GM12878 (cell line): ENCODE measurements at regions not wholly inside any gene's neighbourhood (a gene's known extent, or its start where the extent isn't known, plus 50 kb on each side); places are given as distances from the start of the nearest gene placed in this dataset.
A peak's percentile ranks its signal among the peaks of the same experiment; 100 is the strongest.

Experiments used
- BCL11A ChIP-seq: IDR thresholded peaks from 2 replicates; pipeline ENCODE4 v1.6.1; 2011; ENCODE audit warnings: low read depth, low read length
- BCL3 ChIP-seq: IDR thresholded peaks from 2 replicates; pipeline ENCODE4 v1.6.1; 2011; ENCODE audit warnings: borderline replicate concordance, low read depth, mild to moderate bottlenecking, moderate library complexity, low read length; ENCODE audit not compliant: insufficient read depth, poor library complexity, severe bottlenecking
- BRCA1 ChIP-seq: IDR thresholded peaks from 2 replicates; pipeline ENCODE4 v1.6.1; 2011; ENCODE audit warnings: low read depth, low read length, improper control_type of control experiment
- CBX5 ChIP-seq: sonication (generic); IDR thresholded peaks from 2 replicates; pipeline ENCODE4 v1.6.1; 2016; ENCODE audit warnings: low read depth, moderate library complexity, mild to moderate bottlenecking, inconsistent platforms
- EGR1 ChIP-seq, 2 experiments: IDR thresholded peaks; 1 replicate in 1 of 2; 2 replicates in 1 of 2; pipeline ENCODE4 v1.6.1; 2011 to 2012; ENCODE audit warnings: low read depth in 2 of 2, low read length in 2 of 2, borderline replicate concordance in 1 of 2, mild to moderate bottlenecking in 1 of 2, moderate library complexity in 1 of 2
- ELK1 ChIP-seq: IDR thresholded peaks from 2 replicates; pipeline ENCODE4 v1.6.1; 2012; ENCODE audit warnings: low read depth, low read length, improper control_type of control experiment
- EP300 ChIP-seq, 2 experiments: fragments of 150-350 bp in 1 of 2; IDR thresholded peaks; 2 replicates each; pipeline ENCODE4 v1.6.1; 2011 to 2012; ENCODE audit warnings: low read depth in 2 of 2, low read length in 2 of 2, borderline replicate concordance in 1 of 2, improper control_type of control experiment in 1 of 2, inconsistent platforms in 1 of 2; ENCODE audit not compliant: control insufficient read depth in 1 of 2
- IKZF2 ChIP-seq, 2 experiments: fragments of 450-650 bp; IDR thresholded peaks; 2 replicates each; pipeline ENCODE4 v1.6.1; 2017; ENCODE audit warnings: mild to moderate bottlenecking in 2 of 2, moderate library complexity in 2 of 2
- IRF5 ChIP-seq: fragments of 450-650 bp; IDR thresholded peaks from 2 replicates; pipeline ENCODE4 v1.6.1; 2017; ENCODE audit warnings: borderline replicate concordance
- MAX ChIP-seq: IDR thresholded peaks from 2 replicates; pipeline ENCODE4 v1.6.1; 2012; ENCODE audit warnings: low read depth, low read length, improper control_type of control experiment
- MEF2B ChIP-seq: fragments of 450-650 bp; IDR thresholded peaks from 2 replicates; pipeline ENCODE4 v1.6.1; 2018; ENCODE audit warnings: mild to moderate bottlenecking, moderate library complexity; ENCODE audit not compliant: partially characterized antibody, poor library complexity, severe bottlenecking
- NFIC ChIP-seq: IDR thresholded peaks from 2 replicates; pipeline ENCODE4 v1.6.1; 2012; ENCODE audit warnings: low read depth, mild to moderate bottlenecking, inconsistent platforms, low read length, moderate library complexity
- NR2F1 ChIP-seq: fragments of 450-650 bp; conservative IDR thresholded peaks from 2 replicates; pipeline ENCODE4 v1.6.1; 2017; ENCODE audit warnings: mild to moderate bottlenecking
- SIN3A ChIP-seq: IDR thresholded peaks from 2 replicates; pipeline ENCODE4 v1.6.1; 2012; ENCODE audit warnings: low read depth, low read length, improper control_type of control experiment
- YY1 ChIP-seq: IDR thresholded peaks from 2 replicates; pipeline ENCODE4 v1.6.1; 2011; ENCODE audit warnings: low read depth, mild to moderate bottlenecking, low read length
- ZBTB4 ChIP-seq: fragments of 450-650 bp; formaldehyde crosslinking; IDR thresholded peaks from 2 replicates; pipeline ENCODE4 v1.4.0; 2022; ENCODE audit warnings: mild to moderate bottlenecking, moderate library complexity
- ZNF24 ChIP-seq: fragments of 450-650 bp; IDR thresholded peaks from 2 replicates; pipeline ENCODE4 v1.6.1; 2017; ENCODE audit warnings: antibody characterized with exemption, mild to moderate bottlenecking
- ZNF274 ChIP-seq: IDR thresholded peaks from one replicate; pipeline ENCODE4 v1.8.0; 2011; ENCODE audit not compliant: insufficient read length, insufficient read depth
- ZNF687 ChIP-seq: fragments of 450-650 bp; IDR thresholded peaks from 2 replicates; pipeline ENCODE4 v1.6.1; 2017; ENCODE audit warnings: mild to moderate bottlenecking, moderate library complexity

GRCh38 chr17:57174591-57174990 is 81.7 kb upstream of the MSI2 start (continued):
- TF ChIP-seq ZBTB4 (CRISPR knock-in tag) (no peak), EGR1 (IDR thresholded peaks at IDR 0.05; ENCODE audit: borderline replicate concordance in 1 of 2, low read depth in 2 of 2, low read length in 2 of 2) (no peak), SIN3A (no peak), ZNF687 (no peak), BCL11A (no peak), ZNF274 (no peak), ZNF24 (peak; percentile 79), IKZF2 (IDR thresholded peaks at IDR 0.05) (peak; percentile 52 to 66; a peak in 2 of 4 replicates), EP300 (IDR thresholded peaks at IDR 0.05; ENCODE audit: borderline replicate concordance in 1 of 2, control insufficient read depth in 1 of 2, low read depth in 2 of 2, low read length in 2 of 2) (peak in 1 of 2 experiments; percentile 74; a peak in 1 of 4 replicates), BCL3 (no peak), NR2F1 (no peak), MEF2B (no peak), YY1 (no peak), MAX (no peak), CBX5 (0 out of 2 replicates have a peak, but pooled peaks have one; percentile 66), ELK1 (no peak), BRCA1 (no peak), IRF5 (no peak), NFIC (peak; percentile 68)
